IMR-90 (cell line): ENCODE measurements at regions not wholly inside any gene's neighbourhood (a gene's known extent, or its start where the extent isn't known, plus 50 kb on each side); places are given as distances from the start of the nearest gene placed in this dataset.

Source experiments
- ATAC-seq: fragments of 200-7000 bp; cut with Tn5 transposase; 2 replicates; pipeline ENCODE4 v1.9.1; 2020; ENCODE audit warnings: low read depth, mild to moderate bottlenecking, moderate library complexity
- BruUV-seq: library from RNA; stranded (reverse); fragments of 400-500 nt; replicated peaks from 2 replicates; lab custom pipeline; 2021; lab: Mats Ljungman, UMichigan
- CTCF ChIA-PET: fragments of 300-600 bp; formaldehyde crosslinking; extraction: SDS; loops from one replicate; lab custom pipeline; 2021; ENCODE audit warnings: antibody characterized with exemption; lab: Yijun Ruan, JAX
- POLR2A ChIA-PET: fragments of 300-600 bp; sonication (Branson Sonifier 250); formaldehyde crosslinking; loops from one replicate; lab custom pipeline; 2022; ENCODE audit warnings: antibody characterized with exemption; ENCODE audit not compliant: unreplicated experiment; lab: Charles Lee
- DNase-seq: peaks from one replicate; pipeline ENCODE4 v3.0.0; 2013
- H2AFZ ChIP-seq: replicated peaks from 2 replicates; pipeline ENCODE3; 2013; ENCODE audit warnings: low read length, mild to moderate bottlenecking; ENCODE audit not compliant: poor library complexity
- H2AK5ac ChIP-seq: 2 replicates; pipeline ENCODE4 v1.6.1; 2013; ENCODE audit warnings: low read depth, low read length, inconsistent platforms
- H2AK9ac ChIP-seq: replicated peaks from 2 replicates; pipeline ENCODE3; 2013; ENCODE audit warnings: mild to moderate bottlenecking, low read depth, low read length, moderate library complexity; ENCODE audit not compliant: poor library complexity
- H2BK120ac ChIP-seq: 2 replicates; pipeline ENCODE4 v1.6.1; 2013; ENCODE audit warnings: low read depth, low read length, inconsistent platforms
- H2BK15ac ChIP-seq: 3 replicates; pipeline ENCODE4 v1.6.1; 2013; ENCODE audit warnings: low read depth, low read length, inconsistent platforms
- H2BK20ac ChIP-seq: 2 replicates; pipeline ENCODE4 v1.6.1; 2013; ENCODE audit warnings: low read depth, mild to moderate bottlenecking, inconsistent platforms, low read length, moderate library complexity
- H2BK5ac ChIP-seq: 2 replicates; pipeline ENCODE4 v1.6.1; 2013; ENCODE audit warnings: mild to moderate bottlenecking, low read depth, low read length, inconsistent platforms; ENCODE audit not compliant: poor library complexity, severe bottlenecking
- H3K14ac ChIP-seq: replicated peaks from 2 replicates; pipeline ENCODE4 v1.6.1; 2013; ENCODE audit warnings: low read depth, low read length, inconsistent platforms
- H3K18ac ChIP-seq: 2 replicates; pipeline ENCODE4 v1.6.1; 2013; ENCODE audit warnings: low read depth, low read length, control low read depth
- H3K23ac ChIP-seq: 2 replicates; pipeline ENCODE4 v1.6.1; 2013; ENCODE audit warnings: low read depth, low read length, inconsistent platforms
- H3K27ac ChIP-seq: 2 replicates; pipeline ENCODE4 v1.5.1; 2013; ENCODE audit warnings: mild to moderate bottlenecking, control low read depth, low read length; ENCODE audit not compliant: insufficient read depth
- H3K27me3 ChIP-seq: 2 replicates; pipeline ENCODE4 v1.6.1; 2013; ENCODE audit warnings: low read length; ENCODE audit not compliant: control insufficient read depth, insufficient read depth
- H3K36me3 ChIP-seq: 2 replicates; pipeline ENCODE4 v1.6.1; 2013; ENCODE audit warnings: low read length, mixed read lengths; ENCODE audit not compliant: control insufficient read depth, insufficient read depth
- H3K4ac ChIP-seq: 2 replicates; pipeline ENCODE4 v1.6.1; 2013; ENCODE audit warnings: low read depth, low read length, inconsistent platforms
- H3K4me1 ChIP-seq: 2 replicates; pipeline ENCODE4 v1.6.1; 2013; ENCODE audit warnings: low read length, mixed read lengths; ENCODE audit not compliant: control insufficient read depth, insufficient read depth
- H3K4me2 ChIP-seq: 2 replicates; pipeline ENCODE4 v1.6.1; 2013; ENCODE audit warnings: low read depth, mild to moderate bottlenecking, control low read depth, low read length, moderate library complexity
- H3K4me3 ChIP-seq: 2 replicates; pipeline ENCODE4 v1.5.1; 2013; ENCODE audit warnings: low read depth, mild to moderate bottlenecking, control low read depth, low read length, moderate library complexity; ENCODE audit not compliant: insufficient read depth
- H3K56ac ChIP-seq: 2 replicates; pipeline ENCODE4 v1.6.1; 2013; ENCODE audit warnings: low read length, inconsistent platforms; ENCODE audit not compliant: insufficient read depth; ENCODE audit errors: extremely low read depth
- H3K79me1 ChIP-seq, 2 experiments: 2 replicates each; pipeline ENCODE4 v1.6.1; 2013; ENCODE audit warnings: low read length in 2 of 2, inconsistent platforms in 1 of 2, low read depth in 1 of 2
- H3K9ac ChIP-seq: 2 replicates; pipeline ENCODE4 v1.6.1; 2013; ENCODE audit warnings: low read depth, low read length, control low read depth
- H3K9me1 ChIP-seq: 2 replicates; pipeline ENCODE4 v1.6.1; 2013; ENCODE audit warnings: low read length, inconsistent platforms; ENCODE audit not compliant: insufficient read depth
- H3K9me3 ChIP-seq: 2 replicates; pipeline ENCODE4 v1.6.1; 2013; ENCODE audit warnings: low read length; ENCODE audit not compliant: control insufficient read depth, insufficient read depth
- H4K20me1 ChIP-seq: 2 replicates; pipeline ENCODE4 v1.6.1; 2013; ENCODE audit warnings: low read length, inconsistent platforms; ENCODE audit not compliant: insufficient read depth
- H4K5ac ChIP-seq: 2 replicates; pipeline ENCODE4 v1.6.1; 2013; ENCODE audit warnings: mild to moderate bottlenecking, low read depth, low read length, control low read depth
- H4K8ac ChIP-seq, 2 experiments: 2 replicates each; pipeline ENCODE4 v1.6.1; 2013; ENCODE audit warnings: low read depth in 2 of 2, low read length in 2 of 2, control low read depth in 1 of 2, inconsistent platforms in 1 of 2
- H4K91ac ChIP-seq: 2 replicates; pipeline ENCODE4 v1.6.1; 2013; ENCODE audit warnings: low read depth, low read length, inconsistent platforms; ENCODE audit not compliant: insufficient read depth
- BHLHE40 ChIP-seq: fragments of 150-350 bp; IDR thresholded peaks from 2 replicates; pipeline ENCODE4 v1.6.1; 2016; ENCODE audit warnings: mild to moderate bottlenecking, low read depth, low read length
- CHD1 ChIP-seq: IDR thresholded peaks from 2 replicates; pipeline ENCODE4 v1.6.1; 2012; ENCODE audit warnings: low read depth, low read length, improper control_type of control experiment
- MAFK ChIP-seq: IDR thresholded peaks from 2 replicates; pipeline ENCODE4 v1.6.1; 2012; ENCODE audit warnings: low read depth, low read length, improper control_type of control experiment
- MAZ ChIP-seq: IDR thresholded peaks from 2 replicates; pipeline ENCODE4 v1.6.1; 2012; ENCODE audit warnings: low read depth, mild to moderate bottlenecking, low read length, improper control_type of control experiment, moderate library complexity, borderline replicate concordance
- NFE2L2 ChIP-seq: fragments of 150-350 bp; IDR thresholded peaks from 2 replicates; pipeline ENCODE4 v1.6.1; 2016; ENCODE audit warnings: low read depth, mild to moderate bottlenecking, low read length
- RCOR1 ChIP-seq: IDR thresholded peaks from 2 replicates; pipeline ENCODE4 v1.6.1; 2012; ENCODE audit warnings: mild to moderate bottlenecking, low read length, improper control_type of control experiment; ENCODE audit not compliant: insufficient replicate concordance
- SMC3 ChIP-seq: fragments of 150-350 bp; IDR thresholded peaks from 2 replicates; pipeline ENCODE4 v1.6.1; 2016; ENCODE audit warnings: low read depth, mild to moderate bottlenecking, antibody characterized with exemption, low read length, moderate library complexity
- WGBS, 2 experiments: methylation state at CpG; one replicate each; pipeline versions ENCODE4 v1.1.5 to v1.1.7; 2013; ENCODE audit warnings: missing lambda C conversion rate in 2 of 2; ENCODE audit not compliant: insufficient read length in 1 of 2; ENCODE audit errors: extremely low coverage in 2 of 2; 5-methylcytosine and 5-hydroxymethylcytosine counted together
- dilution Hi-C: fragments of 300-500 bp; cut with HindIII; formaldehyde crosslinking; loops from one replicate; pipeline ENCODE4 v1.14.3; 2018; ENCODE audit warnings: low sequenced_read_pairs; ENCODE audit not compliant: unreplicated experiment
- in situ Hi-C: fragments of 300-500 bp; cut with MboI; formaldehyde crosslinking; loops from 3 replicates; pipeline ENCODE4 v1.14.3; 2019; ENCODE audit warnings: low sequenced_read_pairs, inconsistent platforms, mixed read lengths
- intact Hi-C: fragments of 100-400 bp; cut with micrococcal nuclease; formaldehyde crosslinking; loops from 2 replicates; pipeline ENCODE4 v1.10.0; 2022
- TF ChIP-seq, protein P1 (sequence below): conservative IDR thresholded peaks from 2 replicates; pipeline ENCODE4 v1.5.1; 2012; ENCODE audit warnings: mild to moderate bottlenecking, low read depth, low read length, improper control_type of control experiment
- TF ChIP-seq, protein P2 (sequence below): fragments of 150-350 bp; IDR thresholded peaks from 2 replicates; pipeline ENCODE4 v1.6.1; 2016; ENCODE audit warnings: low read depth, mild to moderate bottlenecking, low read length, moderate library complexity, borderline replicate concordance
- TF ChIP-seq, protein P3 (sequence below): fragments of 150-350 bp; IDR thresholded peaks from 2 replicates; pipeline ENCODE4 v1.6.1; 2017; ENCODE audit warnings: mild to moderate bottlenecking, antibody characterized with exemption, low read length, low read depth

DNA sequence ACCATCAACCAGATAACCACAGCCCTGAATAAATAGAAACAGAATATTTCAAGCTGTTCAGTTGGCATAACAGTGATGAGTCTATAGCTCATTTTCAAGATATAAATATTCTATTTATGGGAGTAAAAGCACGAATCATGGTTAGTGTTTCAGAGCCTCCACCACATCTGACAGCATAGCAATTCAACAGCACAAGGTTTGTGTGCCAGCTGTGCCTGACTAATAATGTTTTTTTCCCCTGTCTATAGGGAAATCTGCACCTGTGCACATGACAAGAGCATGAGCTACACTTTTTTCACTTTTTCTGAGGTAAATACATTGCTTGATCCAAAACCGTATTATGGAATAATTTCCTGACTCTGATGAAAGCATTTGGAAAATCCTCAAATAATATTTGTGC is 251.3 kb downstream of the RPIA start:
- TF ChIP-seq, protein P1, sequence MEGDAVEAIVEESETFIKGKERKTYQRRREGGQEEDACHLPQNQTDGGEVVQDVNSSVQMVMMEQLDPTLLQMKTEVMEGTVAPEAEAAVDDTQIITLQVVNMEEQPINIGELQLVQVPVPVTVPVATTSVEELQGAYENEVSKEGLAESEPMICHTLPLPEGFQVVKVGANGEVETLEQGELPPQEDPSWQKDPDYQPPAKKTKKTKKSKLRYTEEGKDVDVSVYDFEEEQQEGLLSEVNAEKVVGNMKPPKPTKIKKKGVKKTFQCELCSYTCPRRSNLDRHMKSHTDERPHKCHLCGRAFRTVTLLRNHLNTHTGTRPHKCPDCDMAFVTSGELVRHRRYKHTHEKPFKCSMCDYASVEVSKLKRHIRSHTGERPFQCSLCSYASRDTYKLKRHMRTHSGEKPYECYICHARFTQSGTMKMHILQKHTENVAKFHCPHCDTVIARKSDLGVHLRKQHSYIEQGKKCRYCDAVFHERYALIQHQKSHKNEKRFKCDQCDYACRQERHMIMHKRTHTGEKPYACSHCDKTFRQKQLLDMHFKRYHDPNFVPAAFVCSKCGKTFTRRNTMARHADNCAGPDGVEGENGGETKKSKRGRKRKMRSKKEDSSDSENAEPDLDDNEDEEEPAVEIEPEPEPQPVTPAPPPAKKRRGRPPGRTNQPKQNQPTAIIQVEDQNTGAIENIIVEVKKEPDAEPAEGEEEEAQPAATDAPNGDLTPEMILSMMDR: no peak
- no peak for TF ChIP-seq RCOR1
- TF ChIP-seq MAZ: no peak
- no peak for TF ChIP-seq SMC3
- TF ChIP-seq, protein P2, sequence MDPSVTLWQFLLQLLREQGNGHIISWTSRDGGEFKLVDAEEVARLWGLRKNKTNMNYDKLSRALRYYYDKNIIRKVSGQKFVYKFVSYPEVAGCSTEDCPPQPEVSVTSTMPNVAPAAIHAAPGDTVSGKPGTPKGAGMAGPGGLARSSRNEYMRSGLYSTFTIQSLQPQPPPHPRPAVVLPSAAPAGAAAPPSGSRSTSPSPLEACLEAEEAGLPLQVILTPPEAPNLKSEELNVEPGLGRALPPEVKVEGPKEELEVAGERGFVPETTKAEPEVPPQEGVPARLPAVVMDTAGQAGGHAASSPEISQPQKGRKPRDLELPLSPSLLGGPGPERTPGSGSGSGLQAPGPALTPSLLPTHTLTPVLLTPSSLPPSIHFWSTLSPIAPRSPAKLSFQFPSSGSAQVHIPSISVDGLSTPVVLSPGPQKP: no peak
- no peak for TF ChIP-seq CHD1
- TF ChIP-seq NFE2L2: no peak
- no peak for TF ChIP-seq BHLHE40
- no peak for TF ChIP-seq MAFK
- TF ChIP-seq, protein P3, sequence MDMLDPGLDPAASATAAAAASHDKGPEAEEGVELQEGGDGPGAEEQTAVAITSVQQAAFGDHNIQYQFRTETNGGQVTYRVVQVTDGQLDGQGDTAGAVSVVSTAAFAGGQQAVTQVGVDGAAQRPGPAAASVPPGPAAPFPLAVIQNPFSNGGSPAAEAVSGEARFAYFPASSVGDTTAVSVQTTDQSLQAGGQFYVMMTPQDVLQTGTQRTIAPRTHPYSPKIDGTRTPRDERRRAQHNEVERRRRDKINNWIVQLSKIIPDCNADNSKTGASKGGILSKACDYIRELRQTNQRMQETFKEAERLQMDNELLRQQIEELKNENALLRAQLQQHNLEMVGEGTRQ: no peak
- H4K20me1 ChIP-seq: no peaks in the 10 kb centered on the region
- no peak overlapping the region for H4K91ac ChIP-seq
- in situ Hi-C loops (no loop called here), intact Hi-C loops (no loop called here), dilution Hi-C loops (no loop called here)
- H3K9me1 ChIP-seq: no peaks in the 10 kb centered on the region
- H2BK15ac ChIP-seq: no peak overlapping the region
- H3K56ac ChIP-seq: no peak overlapping the region
- H2BK20ac ChIP-seq: no peak overlapping the region
- H3K9me3 ChIP-seq: no peaks in the 10 kb centered on the region
- no peak overlapping the region for H3K4me2 ChIP-seq
- H3K27me3 ChIP-seq: no peaks in the 10 kb centered on the region
- H2AK5ac ChIP-seq: no peak overlapping the region
- ChIA-PET CTCF (no interaction called here), POLR2A (no interaction called here)
- no peak overlapping the region for H2AFZ ChIP-seq
- no peaks in the 10 kb centered on the region for H3K36me3 ChIP-seq
- DNase-seq (no peak), ATAC-seq (no peak)
- no CpG with 5 or more reads among the region's 2 CpGs for WGBS, 2 experiments
- H4K5ac ChIP-seq: no peak overlapping the region
- H3K79me1 ChIP-seq: no peaks in the 10 kb centered on the region
- no peak overlapping the region for H3K14ac ChIP-seq
- H3K4ac ChIP-seq: no peak overlapping the region
- no peak overlapping the region for H3K9ac ChIP-seq
- no peak overlapping the region for H3K18ac ChIP-seq
- H2BK5ac ChIP-seq: no peak overlapping the region
- H3K27ac ChIP-seq: no peak overlapping the region
- no peak overlapping the region for H2AK9ac ChIP-seq
- no peaks in the 10 kb centered on the region for H3K4me1 ChIP-seq
- no peak overlapping the region for H3K4me3 ChIP-seq
- no peak overlapping the region for H3K23ac ChIP-seq
- H2BK120ac ChIP-seq: no peak overlapping the region
- BruUV-seq: no TSS peak
- no peak overlapping the region for H4K8ac ChIP-seq
